MM.1S (cell line): ENCODE measurements at regions not wholly inside any gene's neighbourhood (a gene's known extent, or its start where the extent isn't known, plus 50 kb on each side); places are given as distances from the start of the nearest gene placed in this dataset.

Experiments
- EZH2 ChIP-seq: fragments of 300-600 bp; sonication (generic); optimal IDR thresholded peaks from 2 replicates; pipeline ENCODE3; 2017; ENCODE audit warnings: low read depth, mild to moderate bottlenecking, antibody characterized with exemption, low read length, mixed read lengths
- TF ChIP-seq, protein P1 (sequence below): fragments of 300-600 bp; sonication (generic); IDR thresholded peaks from 2 replicates; pipeline ENCODE4 v1.5.1; 2016; ENCODE audit warnings: antibody characterized with exemption, low read length, mixed read lengths

DNA sequence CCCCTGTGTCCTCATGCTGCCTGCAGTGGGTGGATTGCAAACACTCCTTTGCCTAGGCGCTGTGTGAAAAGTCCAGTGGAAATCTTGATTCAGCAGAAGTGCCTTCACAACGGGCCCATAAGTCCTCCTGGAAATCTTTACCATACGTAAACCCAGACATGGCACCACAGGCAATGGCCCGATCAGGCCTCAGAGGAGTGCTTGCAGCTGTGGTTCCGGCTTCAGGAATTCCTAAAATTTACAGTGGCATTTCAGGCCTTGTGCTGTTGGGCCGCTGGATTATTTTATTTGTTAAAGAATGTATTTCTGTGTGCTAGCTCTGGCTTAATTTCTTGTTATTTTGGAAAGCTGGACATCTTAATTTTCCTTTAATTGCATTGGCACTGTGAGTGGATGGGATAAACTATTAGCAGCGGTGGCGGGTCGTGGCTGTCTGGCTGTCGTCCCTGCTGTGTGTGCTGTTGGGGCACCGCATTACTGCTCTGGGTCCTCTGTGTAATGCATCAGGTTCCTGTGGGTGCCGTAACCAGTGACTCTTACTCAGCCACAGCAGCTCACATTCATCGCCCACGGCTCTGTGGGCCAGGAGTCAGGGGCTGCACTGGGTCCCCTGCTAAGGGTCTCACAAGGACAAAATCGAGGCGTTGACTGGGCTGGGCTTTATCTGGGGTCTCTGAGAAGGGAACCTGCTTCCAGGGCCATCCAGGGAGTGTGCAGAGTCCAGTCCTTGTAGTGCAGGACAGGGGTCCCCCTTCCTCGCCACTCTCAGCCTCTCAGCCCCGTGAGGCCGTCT, 73.1 kb downstream of the RTP5 start:
- TF ChIP-seq, protein P1, sequence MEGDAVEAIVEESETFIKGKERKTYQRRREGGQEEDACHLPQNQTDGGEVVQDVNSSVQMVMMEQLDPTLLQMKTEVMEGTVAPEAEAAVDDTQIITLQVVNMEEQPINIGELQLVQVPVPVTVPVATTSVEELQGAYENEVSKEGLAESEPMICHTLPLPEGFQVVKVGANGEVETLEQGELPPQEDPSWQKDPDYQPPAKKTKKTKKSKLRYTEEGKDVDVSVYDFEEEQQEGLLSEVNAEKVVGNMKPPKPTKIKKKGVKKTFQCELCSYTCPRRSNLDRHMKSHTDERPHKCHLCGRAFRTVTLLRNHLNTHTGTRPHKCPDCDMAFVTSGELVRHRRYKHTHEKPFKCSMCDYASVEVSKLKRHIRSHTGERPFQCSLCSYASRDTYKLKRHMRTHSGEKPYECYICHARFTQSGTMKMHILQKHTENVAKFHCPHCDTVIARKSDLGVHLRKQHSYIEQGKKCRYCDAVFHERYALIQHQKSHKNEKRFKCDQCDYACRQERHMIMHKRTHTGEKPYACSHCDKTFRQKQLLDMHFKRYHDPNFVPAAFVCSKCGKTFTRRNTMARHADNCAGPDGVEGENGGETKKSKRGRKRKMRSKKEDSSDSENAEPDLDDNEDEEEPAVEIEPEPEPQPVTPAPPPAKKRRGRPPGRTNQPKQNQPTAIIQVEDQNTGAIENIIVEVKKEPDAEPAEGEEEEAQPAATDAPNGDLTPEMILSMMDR: no peak
- no peak for TF ChIP-seq EZH2
